RWPE2 (cell line): ENCODE measurements at regions not wholly inside any gene's neighbourhood (a gene's known extent, or its start where the extent isn't known, plus 50 kb on each side); places are given as distances from the start of the nearest gene placed in this dataset.

Experiments
- ATAC-seq: fragments of 200-7000 bp; cut with Tn5 transposase; 3 replicates; pipeline ENCODE4 v1.9.1; 2021; ENCODE audit warnings: low read depth
- DNase-seq: peaks from one replicate; pipeline ENCODE4 v3.0.0-alpha.2; 2020; ENCODE audit warnings: low spot score
- H3K27ac ChIP-seq: fragments of 450-650 bp; 2 replicates; pipeline ENCODE4 v1.5.1; 2017; ENCODE audit warnings: mild to moderate bottlenecking; ENCODE audit not compliant: poor library complexity, severe bottlenecking
- H3K27me3 ChIP-seq: fragments of 250-450 bp; sonication (Bioruptor Pico); 2 replicates; pipeline ENCODE4 v1.5.1; 2021; ENCODE audit warnings: mild to moderate bottlenecking, moderate library complexity; ENCODE audit not compliant: insufficient read depth, poor library complexity, severe bottlenecking
- H3K36me3 ChIP-seq: fragments of 250-450 bp; sonication (Bioruptor Pico); 2 replicates; pipeline ENCODE4 v1.5.1; 2020; ENCODE audit warnings: low read depth, mild to moderate bottlenecking, moderate library complexity
- H3K4me1 ChIP-seq: fragments of 250-450 bp; sonication (Bioruptor Pico); 2 replicates; pipeline ENCODE4 v1.5.1; 2021; ENCODE audit warnings: mild to moderate bottlenecking, moderate library complexity; ENCODE audit not compliant: insufficient read depth, poor library complexity, severe bottlenecking
- H3K4me3 ChIP-seq: fragments of 250-450 bp; sonication (Bioruptor Pico); 2 replicates; pipeline ENCODE4 v1.5.1; 2021; ENCODE audit warnings: mild to moderate bottlenecking, moderate library complexity; ENCODE audit not compliant: severe bottlenecking
- H3K9me3 ChIP-seq: fragments of 250-450 bp; sonication (Bioruptor Pico); 2 replicates; pipeline ENCODE4 v1.5.1; 2021; ENCODE audit warnings: mild to moderate bottlenecking, moderate library complexity; ENCODE audit not compliant: severe bottlenecking
- TF ChIP-seq, protein P1 (sequence below): fragments of 450-650 bp; IDR thresholded peaks from one replicate; pipeline ENCODE4 v1.5.1; 2017; ENCODE audit warnings: mild to moderate bottlenecking, moderate library complexity; ENCODE audit not compliant: poor library complexity, severe bottlenecking

DNA sequence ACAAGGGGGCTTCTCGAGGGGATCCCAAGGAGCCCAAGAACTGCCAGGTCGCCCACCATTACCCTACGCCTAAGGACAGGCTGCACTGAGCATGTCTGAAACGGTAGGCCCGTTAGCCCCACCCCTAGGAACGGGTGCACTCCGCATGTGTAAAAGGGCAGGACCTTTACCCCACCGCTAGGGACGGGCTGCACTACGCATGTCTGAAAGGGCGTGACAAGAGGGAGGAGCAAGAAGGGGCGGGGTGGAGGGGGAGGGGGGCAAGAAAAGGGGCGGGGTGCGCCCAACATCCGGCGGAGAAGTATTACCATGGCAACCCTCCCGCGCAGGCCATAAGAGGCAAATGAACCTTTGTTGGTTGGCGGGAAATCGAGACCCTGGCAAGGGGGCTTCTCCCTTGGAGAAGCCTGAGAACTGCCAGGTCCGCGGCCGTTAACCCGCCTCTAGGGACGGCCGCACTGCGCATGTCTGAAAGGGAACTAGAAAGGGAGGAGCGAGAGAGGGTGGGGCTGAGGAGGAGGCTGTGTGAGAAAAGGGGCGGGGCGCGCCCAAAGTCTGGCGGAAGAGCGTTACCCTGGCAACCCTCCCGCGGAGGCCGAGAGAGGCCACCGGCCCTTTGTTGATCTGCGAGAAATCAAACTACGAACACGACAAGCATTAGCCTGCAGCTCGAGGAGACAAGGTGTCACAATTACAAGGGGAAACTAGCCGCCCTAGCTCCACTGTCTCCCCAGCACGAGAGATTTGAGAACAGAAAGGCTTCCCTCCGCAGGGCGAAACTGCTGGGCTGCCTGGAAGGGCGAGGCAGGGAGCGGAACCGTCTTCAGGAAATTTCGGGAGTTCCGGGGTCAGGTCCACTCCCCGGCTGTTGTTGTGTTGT lies 2046.8 kb downstream of the TP53TG3F start:
- TF ChIP-seq, protein P1, sequence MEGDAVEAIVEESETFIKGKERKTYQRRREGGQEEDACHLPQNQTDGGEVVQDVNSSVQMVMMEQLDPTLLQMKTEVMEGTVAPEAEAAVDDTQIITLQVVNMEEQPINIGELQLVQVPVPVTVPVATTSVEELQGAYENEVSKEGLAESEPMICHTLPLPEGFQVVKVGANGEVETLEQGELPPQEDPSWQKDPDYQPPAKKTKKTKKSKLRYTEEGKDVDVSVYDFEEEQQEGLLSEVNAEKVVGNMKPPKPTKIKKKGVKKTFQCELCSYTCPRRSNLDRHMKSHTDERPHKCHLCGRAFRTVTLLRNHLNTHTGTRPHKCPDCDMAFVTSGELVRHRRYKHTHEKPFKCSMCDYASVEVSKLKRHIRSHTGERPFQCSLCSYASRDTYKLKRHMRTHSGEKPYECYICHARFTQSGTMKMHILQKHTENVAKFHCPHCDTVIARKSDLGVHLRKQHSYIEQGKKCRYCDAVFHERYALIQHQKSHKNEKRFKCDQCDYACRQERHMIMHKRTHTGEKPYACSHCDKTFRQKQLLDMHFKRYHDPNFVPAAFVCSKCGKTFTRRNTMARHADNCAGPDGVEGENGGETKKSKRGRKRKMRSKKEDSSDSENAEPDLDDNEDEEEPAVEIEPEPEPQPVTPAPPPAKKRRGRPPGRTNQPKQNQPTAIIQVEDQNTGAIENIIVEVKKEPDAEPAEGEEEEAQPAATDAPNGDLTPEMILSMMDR: no peak

DNA sequence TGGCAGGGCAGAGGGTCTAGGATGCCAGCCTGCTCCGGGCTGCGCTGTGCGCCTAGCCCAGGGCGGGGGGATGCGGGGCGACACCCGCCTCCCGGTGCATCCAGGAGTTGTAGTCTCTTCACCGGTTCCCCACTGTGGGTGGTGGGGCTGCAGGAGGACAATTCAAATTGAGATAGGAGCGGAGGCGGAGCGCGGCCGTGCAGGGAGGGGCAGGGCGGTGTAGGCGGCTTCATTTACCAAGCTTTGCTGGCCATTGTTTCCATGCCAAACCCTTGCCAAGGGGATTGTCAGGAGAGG lies 2047.4 kb downstream of the TP53TG3F start:
- DNase-seq: no peak
- ATAC-seq: no peak
- H3K36me3 ChIP-seq: no peaks in the 10 kb centered on the region
- H3K4me3 ChIP-seq: no peak overlapping the region
- TF ChIP-seq, protein P1: no peak
- H3K4me1 ChIP-seq: no peaks in the 10 kb centered on the region
- H3K27ac ChIP-seq: no peak overlapping the region
- peaks cover 2% of the 10 kb centered on the region for H3K9me3 ChIP-seq
- no peaks in the 10 kb centered on the region for H3K27me3 ChIP-seq

More for the DNA sequence above, 2046.8 kb downstream of the TP53TG3F start:
- Histone ChIP-seq H3K36me3 (no peaks in the 10 kb centered on the region), H3K4me3 (no peak overlapping the region), H3K27me3 (no peaks in the 10 kb centered on the region), H3K4me1 (no peaks in the 10 kb centered on the region), H3K27ac (no peak overlapping the region), H3K9me3 (peaks cover 2% of the 10 kb centered on the region)
- ATAC-seq (no peak), DNase-seq (no peak)

DNA sequence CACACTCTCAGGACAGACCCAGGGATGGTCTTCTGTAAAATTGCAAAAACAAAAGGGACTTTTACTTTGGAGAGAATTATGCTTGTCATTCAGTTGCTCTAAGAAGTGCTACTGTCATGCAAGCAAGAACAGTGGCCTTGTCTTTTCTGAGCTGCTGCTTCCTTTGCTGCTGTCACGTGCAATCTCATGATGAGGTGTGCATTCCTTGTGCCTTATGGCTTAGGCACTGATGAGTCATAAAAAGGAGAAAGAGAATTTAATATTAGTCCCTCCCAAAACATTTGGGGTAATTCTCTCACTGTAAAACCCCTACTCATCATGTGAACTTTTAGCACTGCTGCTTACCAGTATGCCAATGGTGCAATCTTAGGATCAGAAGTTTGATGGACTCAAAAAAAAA lies 2051.3 kb downstream of the TP53TG3F start:
- no peak overlapping the region for H3K27ac ChIP-seq
- no peaks in the 10 kb centered on the region for H3K36me3 ChIP-seq
- ATAC-seq (no peak), DNase-seq (no peak)
- TF ChIP-seq, protein P1: no peak
- no peaks in the 10 kb centered on the region for H3K4me1 ChIP-seq
- H3K27me3 ChIP-seq: no peaks in the 10 kb centered on the region
- no peak overlapping the region for H3K4me3 ChIP-seq
- peaks cover 3% of the 10 kb centered on the region for H3K9me3 ChIP-seq

DNA sequence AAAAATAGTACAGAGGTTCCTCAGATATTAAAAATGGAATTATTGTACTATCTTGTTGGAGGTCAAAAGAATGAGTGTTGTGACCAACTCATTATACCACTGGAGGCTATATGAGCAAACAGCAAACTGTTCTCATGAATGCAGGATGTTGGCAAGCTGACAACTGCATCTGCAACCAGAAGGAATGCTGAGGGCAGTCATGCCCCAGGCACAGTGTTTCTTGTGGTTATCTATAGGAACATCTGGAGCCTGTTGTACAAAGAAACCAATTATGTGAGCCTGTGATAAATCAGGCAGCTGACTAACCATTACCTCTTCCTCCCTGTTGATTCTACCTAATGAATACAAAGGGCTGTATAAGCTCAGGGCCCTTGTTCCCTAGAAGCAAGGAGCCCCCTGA lies 2057.1 kb downstream of the TP53TG3F start:
- peak overlapping the region; percentile 35 for H3K27ac ChIP-seq
- ATAC-seq (peak; percentile 33; the same call in 1 of the 3 replicates), DNase-seq (no peak)
- H3K9me3 ChIP-seq: peaks cover 13% of the 10 kb centered on the region
- no peaks in the 10 kb centered on the region for H3K36me3 ChIP-seq
- H3K4me1 ChIP-seq: no peaks in the 10 kb centered on the region
- TF ChIP-seq, protein P1: no peak
- H3K27me3 ChIP-seq: no peaks in the 10 kb centered on the region
- H3K4me3 ChIP-seq: no peak overlapping the region

DNA sequence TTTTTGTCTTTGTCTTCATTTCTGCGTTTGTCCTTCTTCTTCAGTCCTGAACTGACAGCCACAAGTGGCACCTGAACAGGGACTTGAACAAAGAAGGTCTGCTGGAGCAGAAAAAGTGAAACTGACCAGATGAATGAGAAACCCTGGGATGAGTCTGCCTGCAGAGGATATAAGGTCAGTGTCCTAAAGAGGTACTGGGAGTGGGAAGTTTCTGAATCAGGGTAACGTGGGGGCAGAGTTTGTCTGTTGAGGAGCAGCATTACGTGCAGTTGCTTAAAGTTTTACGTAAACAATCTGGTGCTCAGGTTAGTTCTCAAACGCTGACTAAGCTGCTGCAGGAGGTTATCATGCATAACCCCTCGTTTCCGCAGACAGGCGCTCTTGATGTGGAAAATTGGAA lies 2057.6 kb downstream of the TP53TG3F start:
- no peaks in the 10 kb centered on the region for H3K4me1 ChIP-seq
- ATAC-seq (no peak), DNase-seq (no peak)
- no peak overlapping the region for H3K4me3 ChIP-seq
- peak overlapping the region; percentile 35 for H3K27ac ChIP-seq
- peaks cover 13% of the 10 kb centered on the region for H3K9me3 ChIP-seq
- H3K36me3 ChIP-seq: no peaks in the 10 kb centered on the region
- TF ChIP-seq, protein P1: no peak
- no peaks in the 10 kb centered on the region for H3K27me3 ChIP-seq
